DOHH2 (cell line): ENCODE measurements at regions not wholly inside any gene's neighbourhood (a gene's known extent, or its start where the extent isn't known, plus 50 kb on each side); places are given as distances from the start of the nearest gene placed in this dataset.

Experiments used
- EZH2phosphoT487 ChIP-seq: fragments of 200-600 bp; sonication (generic); IDR thresholded peaks from 2 replicates; pipeline ENCODE4 v1.6.1; 2017; ENCODE audit warnings: borderline replicate concordance, mild to moderate bottlenecking, antibody characterized with exemption, low read length, moderate library complexity, mixed read lengths
- TF ChIP-seq, protein P1 (sequence below): fragments of 200-600 bp; sonication (generic); IDR thresholded peaks from one replicate; pipeline ENCODE4 v1.5.1; 2014; ENCODE audit warnings: antibody characterized with exemption, mild to moderate bottlenecking, low read depth, low read length; ENCODE audit not compliant: poor library complexity, severe bottlenecking

DNA sequence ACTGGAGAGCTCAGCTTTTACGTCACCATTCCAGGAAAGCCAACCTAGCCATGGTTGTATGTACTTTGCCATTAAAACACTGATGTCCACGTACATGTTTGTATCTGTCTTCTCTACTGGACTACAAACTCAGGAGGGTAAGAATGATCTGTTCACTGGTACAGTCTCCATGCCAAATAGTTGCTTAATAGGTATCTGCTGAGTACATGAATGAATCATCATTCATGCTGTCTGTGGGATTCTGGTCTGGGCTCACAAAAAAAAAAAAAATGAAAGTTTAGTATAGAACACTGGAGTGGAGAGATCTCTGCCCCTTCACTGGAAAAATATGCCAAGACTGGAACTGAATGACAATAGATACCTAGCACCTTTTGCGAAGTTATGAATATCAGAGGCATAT, 102.6 kb upstream of the ITGA4 start:
- TF ChIP-seq, protein P1, sequence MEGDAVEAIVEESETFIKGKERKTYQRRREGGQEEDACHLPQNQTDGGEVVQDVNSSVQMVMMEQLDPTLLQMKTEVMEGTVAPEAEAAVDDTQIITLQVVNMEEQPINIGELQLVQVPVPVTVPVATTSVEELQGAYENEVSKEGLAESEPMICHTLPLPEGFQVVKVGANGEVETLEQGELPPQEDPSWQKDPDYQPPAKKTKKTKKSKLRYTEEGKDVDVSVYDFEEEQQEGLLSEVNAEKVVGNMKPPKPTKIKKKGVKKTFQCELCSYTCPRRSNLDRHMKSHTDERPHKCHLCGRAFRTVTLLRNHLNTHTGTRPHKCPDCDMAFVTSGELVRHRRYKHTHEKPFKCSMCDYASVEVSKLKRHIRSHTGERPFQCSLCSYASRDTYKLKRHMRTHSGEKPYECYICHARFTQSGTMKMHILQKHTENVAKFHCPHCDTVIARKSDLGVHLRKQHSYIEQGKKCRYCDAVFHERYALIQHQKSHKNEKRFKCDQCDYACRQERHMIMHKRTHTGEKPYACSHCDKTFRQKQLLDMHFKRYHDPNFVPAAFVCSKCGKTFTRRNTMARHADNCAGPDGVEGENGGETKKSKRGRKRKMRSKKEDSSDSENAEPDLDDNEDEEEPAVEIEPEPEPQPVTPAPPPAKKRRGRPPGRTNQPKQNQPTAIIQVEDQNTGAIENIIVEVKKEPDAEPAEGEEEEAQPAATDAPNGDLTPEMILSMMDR, result no peak
- no peak for TF ChIP-seq EZH2phosphoT487
